GM12872 (cell line): ENCODE measurements at regions not wholly inside any gene's neighbourhood (a gene's known extent, or its start where the extent isn't known, plus 50 kb on each side); places are given as distances from the start of the nearest gene placed in this dataset.
A peak's percentile ranks its signal among the peaks of the same experiment; 100 is the strongest.

Source experiments
- TF ChIP-seq, protein P1 (sequence below): IDR thresholded peaks from 3 replicates; pipeline ENCODE4 v1.5.1; 2011; ENCODE audit warnings: low read depth, mild to moderate bottlenecking, low read length, moderate library complexity; ENCODE audit not compliant: insufficient read depth

DNA sequence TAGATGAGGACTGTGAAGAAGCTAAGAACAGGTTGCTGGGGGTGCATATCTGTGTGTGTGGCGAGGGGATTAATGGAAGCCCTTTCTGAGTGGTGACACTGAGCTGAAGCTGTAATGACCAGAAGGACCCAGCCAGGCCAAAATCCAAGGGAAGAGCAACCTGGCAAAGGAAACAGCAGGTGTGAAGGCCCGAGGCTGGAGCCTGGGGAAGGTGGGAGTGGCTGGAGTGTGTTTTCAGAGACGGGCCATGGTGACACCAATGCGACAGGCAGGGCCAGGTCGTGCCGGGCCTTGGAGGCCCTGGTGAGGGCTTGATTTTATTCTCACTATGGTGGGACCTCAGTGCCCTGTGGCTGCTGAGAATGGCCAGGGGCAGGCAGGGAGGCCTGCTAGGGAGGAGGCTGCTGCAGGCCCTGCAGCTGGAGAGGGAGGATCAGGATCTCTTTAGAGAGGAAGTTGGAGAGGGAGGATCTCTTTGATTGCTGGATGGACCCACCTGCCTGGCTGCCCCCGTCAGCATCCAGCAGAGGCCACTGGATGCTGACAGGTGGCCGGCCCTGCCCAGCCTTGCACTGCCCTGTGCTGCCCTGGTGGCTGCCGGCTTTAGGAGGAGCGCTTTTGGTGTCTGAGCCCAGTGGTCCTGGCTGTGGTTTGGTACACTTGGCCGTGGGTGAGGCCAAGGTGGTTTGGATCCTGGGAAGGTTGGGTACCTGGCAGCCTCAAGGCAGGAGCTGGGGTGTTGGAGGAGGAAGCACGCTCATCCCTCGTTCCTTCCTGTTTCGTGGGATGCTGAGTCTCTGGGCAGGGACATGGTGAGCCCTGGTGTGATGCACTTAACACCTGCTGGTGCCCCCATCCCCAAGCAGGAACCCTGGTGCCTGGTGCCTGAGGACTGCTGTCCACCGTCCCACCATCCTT is 188.3 kb downstream of the SEC14L1 start:
- TF ChIP-seq, protein P1, sequence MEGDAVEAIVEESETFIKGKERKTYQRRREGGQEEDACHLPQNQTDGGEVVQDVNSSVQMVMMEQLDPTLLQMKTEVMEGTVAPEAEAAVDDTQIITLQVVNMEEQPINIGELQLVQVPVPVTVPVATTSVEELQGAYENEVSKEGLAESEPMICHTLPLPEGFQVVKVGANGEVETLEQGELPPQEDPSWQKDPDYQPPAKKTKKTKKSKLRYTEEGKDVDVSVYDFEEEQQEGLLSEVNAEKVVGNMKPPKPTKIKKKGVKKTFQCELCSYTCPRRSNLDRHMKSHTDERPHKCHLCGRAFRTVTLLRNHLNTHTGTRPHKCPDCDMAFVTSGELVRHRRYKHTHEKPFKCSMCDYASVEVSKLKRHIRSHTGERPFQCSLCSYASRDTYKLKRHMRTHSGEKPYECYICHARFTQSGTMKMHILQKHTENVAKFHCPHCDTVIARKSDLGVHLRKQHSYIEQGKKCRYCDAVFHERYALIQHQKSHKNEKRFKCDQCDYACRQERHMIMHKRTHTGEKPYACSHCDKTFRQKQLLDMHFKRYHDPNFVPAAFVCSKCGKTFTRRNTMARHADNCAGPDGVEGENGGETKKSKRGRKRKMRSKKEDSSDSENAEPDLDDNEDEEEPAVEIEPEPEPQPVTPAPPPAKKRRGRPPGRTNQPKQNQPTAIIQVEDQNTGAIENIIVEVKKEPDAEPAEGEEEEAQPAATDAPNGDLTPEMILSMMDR, result no peak

DNA sequence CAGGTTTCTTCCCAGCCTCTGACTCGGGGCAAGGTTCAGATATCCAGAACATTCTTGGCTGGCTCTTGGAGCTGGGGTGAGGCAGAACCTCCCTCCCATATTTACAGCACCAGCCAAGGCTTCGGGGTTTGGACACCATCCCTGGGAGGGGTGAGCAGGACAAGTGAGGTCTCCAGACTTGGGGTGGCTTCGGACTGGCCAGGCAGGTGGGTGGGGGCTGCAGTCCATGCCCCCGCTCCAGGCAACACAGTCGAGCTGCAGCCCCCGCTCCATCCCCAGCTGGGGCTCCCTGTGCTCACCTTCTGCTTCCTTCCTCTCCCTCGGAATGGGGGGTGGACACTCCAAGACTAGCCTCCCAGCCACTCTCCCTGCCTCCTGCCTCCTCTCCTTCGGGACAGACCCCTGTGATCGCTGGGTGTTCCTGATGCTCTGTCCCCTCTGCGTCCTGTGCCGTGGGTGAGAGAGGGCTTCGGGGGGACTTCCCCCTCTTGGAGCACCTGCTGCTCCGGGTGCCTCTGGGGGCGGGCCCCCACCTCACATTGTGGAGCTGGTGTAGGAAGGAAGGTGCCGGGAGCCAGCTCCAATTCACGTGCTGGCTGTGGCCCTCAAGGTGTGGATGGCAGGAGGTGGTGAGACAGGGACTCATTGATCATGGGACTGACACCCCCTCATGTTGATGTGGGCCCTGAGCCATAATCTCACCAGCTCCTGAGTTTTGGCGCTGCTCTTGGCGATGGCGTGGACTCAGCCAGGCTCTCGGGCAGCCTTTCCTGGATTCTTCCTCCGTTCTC is 189.2 kb downstream of the SEC14L1 start:
- TF ChIP-seq, protein P1, result no peak

DNA sequence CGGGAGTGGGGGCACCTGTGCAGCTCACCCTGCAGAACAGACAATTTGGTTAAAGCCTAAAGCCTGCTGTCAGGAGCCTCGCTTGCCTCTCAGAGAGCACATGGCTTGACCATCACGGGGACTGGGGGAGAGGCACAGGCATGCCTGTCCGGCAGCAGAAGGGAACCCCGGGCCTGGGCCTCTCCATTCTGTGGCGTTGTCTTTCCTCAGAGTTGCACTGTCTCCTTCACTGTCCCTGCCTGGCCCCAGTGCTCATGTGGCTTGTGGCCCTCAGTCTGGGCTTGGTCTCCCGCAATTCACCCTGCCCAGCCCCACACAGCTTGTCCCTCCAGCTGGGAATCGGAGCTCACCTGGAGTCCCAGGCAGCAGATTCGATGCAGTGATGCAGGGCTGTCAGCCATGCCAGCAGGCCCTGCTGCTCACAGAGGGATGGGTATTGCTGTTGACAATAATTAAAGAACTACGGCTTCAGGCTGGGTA is 189.9 kb downstream of the SEC14L1 start:
- TF ChIP-seq, protein P1, result no peak

DNA sequence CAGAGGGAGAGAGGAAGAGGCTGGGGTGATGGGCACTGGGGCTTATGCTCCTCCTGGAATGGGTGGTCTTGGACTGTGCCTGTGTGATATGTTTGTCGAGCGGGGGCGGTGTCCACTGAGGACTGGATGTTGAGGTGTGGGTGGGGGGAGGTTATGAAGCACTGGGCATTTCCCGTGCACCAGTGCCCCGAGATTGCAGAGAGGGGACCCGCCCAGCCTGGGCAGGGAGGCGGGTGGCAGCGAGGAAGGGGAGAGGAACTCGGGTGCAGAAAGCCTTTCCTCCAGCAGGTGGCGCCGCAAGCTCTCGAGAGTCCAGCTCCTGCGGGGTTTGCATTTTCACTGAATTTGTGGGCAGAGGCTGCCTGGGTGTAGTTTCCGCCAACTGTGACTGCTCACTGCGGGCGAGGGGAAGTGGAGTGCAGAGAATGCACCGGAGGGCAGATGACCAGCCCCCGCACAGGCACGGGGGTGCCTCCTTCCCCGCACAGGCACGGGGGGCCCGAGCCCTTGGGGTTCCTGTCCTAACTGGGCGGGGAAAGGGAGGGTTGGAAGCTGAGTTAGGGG is 190.6 kb downstream of the SEC14L1 start:
- TF ChIP-seq, protein P1, result peak; percentile 92

DNA sequence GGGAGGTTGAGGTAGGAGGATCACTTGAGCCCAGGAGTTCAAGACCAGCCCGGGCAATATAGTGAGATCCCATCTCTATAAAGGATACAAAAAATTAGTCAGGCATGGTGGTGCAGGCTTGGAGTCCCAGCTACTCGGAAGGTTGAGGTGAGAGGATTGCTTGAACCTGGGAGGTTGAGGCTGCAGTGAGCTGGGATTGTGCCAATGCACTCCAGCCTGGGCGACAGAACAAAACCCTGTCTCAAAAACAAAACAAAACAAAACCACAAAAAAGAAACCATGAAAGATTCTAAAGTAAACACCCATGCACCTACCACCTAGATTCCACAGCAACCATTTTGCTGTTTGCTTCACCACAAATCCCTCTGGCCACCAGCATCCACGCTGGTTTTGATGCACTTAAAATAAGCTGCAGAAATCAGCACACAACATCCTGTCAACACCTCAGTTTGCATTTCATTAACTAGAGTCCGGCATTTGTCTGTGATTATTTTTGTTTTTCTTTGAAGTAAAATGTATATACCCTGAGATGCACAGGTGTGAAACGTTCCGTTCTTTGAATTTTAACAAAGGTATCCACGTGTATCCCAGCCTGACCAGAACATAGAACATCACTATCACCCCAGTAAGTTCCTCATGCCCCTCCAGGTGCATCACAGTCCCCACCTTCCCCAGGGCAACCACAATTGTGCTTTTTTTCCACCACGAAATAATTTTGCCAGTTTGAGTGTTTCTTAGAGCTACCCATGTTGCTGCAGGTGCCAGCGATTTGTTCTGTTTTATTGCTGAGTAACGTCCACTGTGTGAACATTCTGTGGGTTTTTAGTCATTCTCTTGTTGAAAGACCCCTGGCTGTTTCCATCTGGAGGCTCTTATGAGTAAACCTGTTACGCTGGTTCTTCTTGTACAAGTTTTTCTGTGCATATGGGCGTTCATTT is 191.5 kb downstream of the SEC14L1 start:
- TF ChIP-seq, protein P1, result no peak

DNA sequence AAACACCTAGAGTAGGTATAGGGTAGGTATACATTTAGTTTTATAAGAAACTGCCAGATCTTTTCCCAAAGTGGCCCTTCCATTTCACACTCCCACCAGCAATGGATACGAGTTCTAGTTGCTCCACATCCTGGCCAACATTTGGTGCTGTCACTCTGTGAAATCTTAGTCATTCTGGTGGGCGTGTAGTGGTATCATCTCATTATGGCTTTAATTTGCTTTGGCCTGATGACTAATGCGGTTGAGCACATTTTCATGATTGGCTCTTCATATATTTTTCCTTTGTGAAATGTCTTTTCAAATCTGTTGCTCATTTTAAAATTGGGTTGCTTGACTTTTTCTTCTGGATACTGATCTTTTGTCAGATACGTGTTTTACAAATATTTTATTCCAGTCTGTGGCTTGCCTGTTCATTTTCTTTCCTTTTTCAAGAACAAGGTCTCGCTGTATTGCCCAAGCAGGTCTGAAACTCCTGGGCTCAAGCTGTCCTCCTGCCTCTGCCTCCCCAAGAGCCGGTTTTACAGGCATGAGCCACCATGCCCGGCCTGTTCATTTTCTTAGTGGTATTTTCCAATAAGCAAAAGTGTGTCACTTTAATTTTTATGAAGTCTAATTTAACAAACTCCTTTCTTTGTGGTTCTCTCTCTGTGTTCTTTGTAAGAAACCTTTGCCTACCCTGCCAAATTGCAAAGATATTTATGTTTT is 192.4 kb downstream of the SEC14L1 start:
- TF ChIP-seq, protein P1, result no peak
